ENCODE measurements at regions not wholly inside any gene's neighbourhood (a gene's known extent, or its start where the extent isn't known, plus 50 kb on each side); places are given as distances from the start of the nearest gene placed in this dataset.

GRCh38 chr1:166590161-166590560 is 249.1 kb upstream of the POGK start:
- TF ChIP-seq, protein P1, sequence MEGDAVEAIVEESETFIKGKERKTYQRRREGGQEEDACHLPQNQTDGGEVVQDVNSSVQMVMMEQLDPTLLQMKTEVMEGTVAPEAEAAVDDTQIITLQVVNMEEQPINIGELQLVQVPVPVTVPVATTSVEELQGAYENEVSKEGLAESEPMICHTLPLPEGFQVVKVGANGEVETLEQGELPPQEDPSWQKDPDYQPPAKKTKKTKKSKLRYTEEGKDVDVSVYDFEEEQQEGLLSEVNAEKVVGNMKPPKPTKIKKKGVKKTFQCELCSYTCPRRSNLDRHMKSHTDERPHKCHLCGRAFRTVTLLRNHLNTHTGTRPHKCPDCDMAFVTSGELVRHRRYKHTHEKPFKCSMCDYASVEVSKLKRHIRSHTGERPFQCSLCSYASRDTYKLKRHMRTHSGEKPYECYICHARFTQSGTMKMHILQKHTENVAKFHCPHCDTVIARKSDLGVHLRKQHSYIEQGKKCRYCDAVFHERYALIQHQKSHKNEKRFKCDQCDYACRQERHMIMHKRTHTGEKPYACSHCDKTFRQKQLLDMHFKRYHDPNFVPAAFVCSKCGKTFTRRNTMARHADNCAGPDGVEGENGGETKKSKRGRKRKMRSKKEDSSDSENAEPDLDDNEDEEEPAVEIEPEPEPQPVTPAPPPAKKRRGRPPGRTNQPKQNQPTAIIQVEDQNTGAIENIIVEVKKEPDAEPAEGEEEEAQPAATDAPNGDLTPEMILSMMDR (IDR thresholded peaks at IDR 0.05): no peak
- no peak for TF ChIP-seq POLR2A (IDR thresholded peaks at IDR 0.05)
